K562 (cell line): ENCODE measurements at regions not wholly inside any gene's neighbourhood (a gene's known extent, or its start where the extent isn't known, plus 50 kb on each side); places are given as distances from the start of the nearest gene placed in this dataset.

Experiments
- ATAC-seq: fragments of 200-7000 bp; cut with Tn5 transposase; 3 replicates; pipeline ENCODE4 v1.9.1; 2020; ENCODE audit warnings: moderate library complexity
- BruUV-seq: library from RNA; stranded (reverse); fragments of 400-500 nt; replicated peaks from 2 replicates; lab custom pipeline; 2021; lab: Mats Ljungman, UMichigan
- CTCF ChIA-PET: fragments of 300-600 bp; formaldehyde crosslinking; extraction: SDS; loops from one replicate; lab custom pipeline; 2021; ENCODE audit warnings: low intra/inter-chr PET ratio; lab: Yijun Ruan, JAX
- POLR2A ChIA-PET: fragments of 300-600, 350-650 bp; sonication (Branson Sonifier 250); formaldehyde crosslinking; extraction: SDS; loops from one replicate; lab custom pipeline; 2021; ENCODE audit warnings: antibody characterized with exemption, inconsistent platforms; lab: Yijun Ruan, JAX
- DNase-seq, 4 experiments: peaks; one replicate each; pipeline versions ENCODE4 v3.0.0 to v3.0.0-alpha.2; 2011 to 2018; ENCODE audit warnings: low spot score in 3 of 4, mixed read lengths in 3 of 4; ENCODE audit errors: extremely low read depth in 1 of 4
- FAIRE-seq: peaks from 2 replicates; lab custom pipeline; 2011; peaks lifted over from hg19 to GRCh38; lab: Jason Lieb, UNC
- H2AFZ ChIP-seq: 2 replicates; pipeline ENCODE4 v1.6.0; 2011; ENCODE audit warnings: low read depth, low read length, control low read depth, inconsistent platforms
- H3K27ac ChIP-seq: fragments of 200-600 bp; 3 replicates; pipeline ENCODE4 v1.8.0; 2011; ENCODE audit warnings: low read depth, mild to moderate bottlenecking, control low read depth, inconsistent platforms, low read length, moderate library complexity, mixed read lengths; ENCODE audit errors: extremely low read depth
- H3K27me3 ChIP-seq, 2 experiments: fragments of 300-600 bp in 1 of 2; 2 replicates in 1 of 2; 3 replicates in 1 of 2; pipeline versions ENCODE4 v1.6.0 to v1.8.0; 2011; ENCODE audit warnings: inconsistent platforms in 2 of 2, low read length in 2 of 2, mild to moderate bottlenecking in 1 of 2, mixed read lengths in 1 of 2, moderate library complexity in 1 of 2; ENCODE audit not compliant: control insufficient read depth in 2 of 2, insufficient read depth in 2 of 2
- H3K36me3 ChIP-seq: fragments of 300-600 bp; 3 replicates; pipeline ENCODE4 v1.8.0; 2011; ENCODE audit warnings: mild to moderate bottlenecking, low read length, inconsistent platforms; ENCODE audit not compliant: control insufficient read depth, insufficient read depth
- H3K4me1 ChIP-seq, 2 experiments: fragments of 200-600 bp in 1 of 2; replicated peaks in 1 of 2; 2 replicates in 1 of 2; 3 replicates in 1 of 2; pipeline versions ENCODE4 v1.5.1 to v1.8.0; 2011; ENCODE audit warnings: inconsistent platforms in 2 of 2, low read length in 2 of 2, mild to moderate bottlenecking in 1 of 2, mixed read lengths in 1 of 2, moderate library complexity in 1 of 2; ENCODE audit not compliant: control insufficient read depth in 2 of 2, insufficient read depth in 2 of 2
- H3K4me2 ChIP-seq: 2 replicates; pipeline ENCODE4 v1.6.1; 2011; ENCODE audit warnings: low read length, control low read depth, inconsistent platforms, mixed read lengths; ENCODE audit not compliant: insufficient read depth
- H3K4me3 ChIP-seq: fragments of 200-600 bp; sonication (generic), shearing (Covaris generic); 2 replicates; pipeline ENCODE4 v1.5.1; 2016; ENCODE audit warnings: control low read depth, inconsistent platforms
- H3K79me2 ChIP-seq: fragments of 200-600 bp; 3 replicates; pipeline ENCODE4 v1.8.0; 2011; ENCODE audit warnings: low read length, inconsistent platforms; ENCODE audit not compliant: control insufficient read depth, insufficient read depth
- H3K9ac ChIP-seq, 2 experiments: 2 replicates each; pipeline versions ENCODE4 v1.6.0 to v1.6.1; 2011; ENCODE audit warnings: low read depth in 2 of 2, low read length in 2 of 2, control low read depth in 1 of 2, inconsistent platforms in 1 of 2, mild to moderate bottlenecking in 1 of 2, mixed read lengths in 1 of 2; ENCODE audit not compliant: insufficient read depth in 1 of 2
- H3K9me1 ChIP-seq: one replicate; pipeline ENCODE4 v1.6.0; 2011; ENCODE audit warnings: inconsistent platforms, mild to moderate bottlenecking, low read length, moderate library complexity; ENCODE audit not compliant: control insufficient read depth, insufficient read depth
- H3K9me3 ChIP-seq: replicated peaks from 2 replicates; pipeline ENCODE4 v1.5.1; 2011; ENCODE audit warnings: low read depth, low read length, inconsistent platforms; ENCODE audit not compliant: control insufficient read depth, insufficient read depth
- H4K20me1 ChIP-seq: replicated peaks from 2 replicates; pipeline ENCODE4 v1.6.1; 2011; ENCODE audit warnings: low read length, inconsistent platforms, mixed read lengths; ENCODE audit not compliant: control insufficient read depth, insufficient read depth
- C11orf30 ChIP-seq: fragments of 450-650 bp; IDR thresholded peaks from 2 replicates; pipeline ENCODE4 v1.6.1; 2016; ENCODE audit warnings: low read depth, mild to moderate bottlenecking
- MAFF ChIP-seq: IDR thresholded peaks from 2 replicates; pipeline ENCODE4 v1.6.1; 2012; ENCODE audit warnings: low read length, improper control_type of control experiment
- MAFG ChIP-seq: fragments of 450-650 bp; conservative IDR thresholded peaks from 2 replicates; pipeline ENCODE4 v1.6.1; 2016; ENCODE audit warnings: missing genetic modification characterization, missing compliant biosample characterization
- MAFK ChIP-seq: IDR thresholded peaks from 2 replicates; pipeline ENCODE4 v1.6.1; 2011; ENCODE audit warnings: low read length, improper control_type of control experiment
- ZNF316 ChIP-seq: fragments of 450-650 bp; IDR thresholded peaks from 2 replicates; pipeline ENCODE4 v1.6.1; 2016
- ZNF586 ChIP-seq: fragments of 450-650 bp; formaldehyde crosslinking; conservative IDR thresholded peaks from 2 replicates; pipeline ENCODE4 v1.4.0; 2020; ENCODE audit warnings: mild to moderate bottlenecking, moderate library complexity
- WGBS: fragments of 100-300 bp; shearing (Covaris generic); methylation state at CpG from one replicate; pipeline ENCODE4 v1.1.6; 2016; ENCODE audit warnings: low coverage, mixed read lengths; ENCODE audit not compliant: insufficient coverage; ENCODE audit errors: missing lambda C conversion rate; 5-methylcytosine and 5-hydroxymethylcytosine counted together
- in situ Hi-C: fragments of 300-500 bp; cut with MboI; formaldehyde crosslinking; loops from 4 replicates; pipeline ENCODE4 v1.15.0; 2018; ENCODE audit warnings: inconsistent platforms, mixed read lengths
- intact Hi-C: fragments of 100-400 bp; cut with micrococcal nuclease; formaldehyde crosslinking; loops from 2 replicates; pipeline ENCODE4 v1.14.2; 2022
- TF ChIP-seq, protein P1 (sequence below): fragments of 250-450 bp; sonication (Bioruptor Pico); IDR thresholded peaks from 2 replicates; pipeline ENCODE4 v1.4.0; 2020; ENCODE audit warnings: mild to moderate bottlenecking, moderate library complexity
- TF ChIP-seq, protein P2 (sequence below), 2 experiments: fragments of 450-650 bp; IDR thresholded peaks; 2 replicates each; pipeline ENCODE4 v1.6.1; 2016; ENCODE audit warnings: mild to moderate bottlenecking in 2 of 2, borderline replicate concordance in 1 of 2, low read depth in 1 of 2, moderate library complexity in 1 of 2

DNA sequence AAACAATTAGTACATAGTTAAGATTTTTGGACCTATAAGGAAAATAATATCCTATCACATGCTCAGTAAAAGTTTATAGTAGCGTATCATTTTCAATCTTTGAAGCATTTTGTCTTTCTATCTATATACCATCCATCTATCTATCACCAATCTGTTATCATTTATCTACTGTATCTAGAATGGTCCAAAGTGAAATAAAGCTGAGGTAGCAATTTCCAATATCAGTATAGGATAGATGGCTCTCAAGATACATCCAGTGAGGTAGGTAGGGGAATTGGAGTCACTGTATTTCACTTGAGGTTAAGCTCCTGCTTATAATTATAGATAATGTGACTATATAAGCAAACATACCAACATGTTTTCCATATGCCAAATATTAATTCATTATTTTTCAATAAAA, 889.1 kb upstream of the CTNND2 start:
- no peaks in the 10 kb centered on the region for H3K79me2 ChIP-seq
- H3K9me1 ChIP-seq = no peaks in the 10 kb centered on the region
- CTCF ChIA-PET = no interaction called here
- no peak for ATAC-seq
- H3K4me3 ChIP-seq = no peak overlapping the region
- no TSS peak for BruUV-seq
- H3K36me3 ChIP-seq = no peaks in the 10 kb centered on the region
- TF ChIP-seq MAFF (peak; percentile 63), C11orf30 (peak; percentile 47), MAFK (peak; percentile 67; the same call in 1 of the 2 replicates), ZNF586 (CRISPR knock-in tag) (no peak), ZNF316 (peak; percentile 84), MAFG (peak; percentile 62)
- TF ChIP-seq, protein P1, sequence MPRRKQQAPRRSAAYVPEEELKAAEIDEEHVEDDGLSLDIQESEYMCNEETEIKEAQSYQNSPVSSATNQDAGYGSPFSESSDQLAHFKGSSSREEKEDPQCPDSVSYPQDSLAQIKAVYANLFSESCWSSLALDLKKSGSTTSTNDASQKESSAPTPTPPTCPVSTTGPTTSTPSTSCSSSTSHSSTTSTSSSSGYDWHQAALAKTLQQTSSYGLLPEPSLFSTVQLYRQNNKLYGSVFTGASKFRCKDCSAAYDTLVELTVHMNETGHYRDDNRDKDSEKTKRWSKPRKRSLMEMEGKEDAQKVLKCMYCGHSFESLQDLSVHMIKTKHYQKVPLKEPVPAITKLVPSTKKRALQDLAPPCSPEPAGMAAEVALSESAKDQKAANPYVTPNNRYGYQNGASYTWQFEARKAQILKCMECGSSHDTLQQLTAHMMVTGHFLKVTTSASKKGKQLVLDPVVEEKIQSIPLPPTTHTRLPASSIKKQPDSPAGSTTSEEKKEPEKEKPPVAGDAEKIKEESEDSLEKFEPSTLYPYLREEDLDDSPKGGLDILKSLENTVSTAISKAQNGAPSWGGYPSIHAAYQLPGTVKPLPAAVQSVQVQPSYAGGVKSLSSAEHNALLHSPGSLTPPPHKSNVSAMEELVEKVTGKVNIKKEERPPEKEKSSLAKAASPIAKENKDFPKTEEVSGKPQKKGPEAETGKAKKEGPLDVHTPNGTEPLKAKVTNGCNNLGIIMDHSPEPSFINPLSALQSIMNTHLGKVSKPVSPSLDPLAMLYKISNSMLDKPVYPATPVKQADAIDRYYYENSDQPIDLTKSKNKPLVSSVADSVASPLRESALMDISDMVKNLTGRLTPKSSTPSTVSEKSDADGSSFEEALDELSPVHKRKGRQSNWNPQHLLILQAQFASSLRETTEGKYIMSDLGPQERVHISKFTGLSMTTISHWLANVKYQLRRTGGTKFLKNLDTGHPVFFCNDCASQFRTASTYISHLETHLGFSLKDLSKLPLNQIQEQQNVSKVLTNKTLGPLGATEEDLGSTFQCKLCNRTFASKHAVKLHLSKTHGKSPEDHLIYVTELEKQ (CRISPR knock-in tag) = no peak
- TF ChIP-seq, protein P2, sequence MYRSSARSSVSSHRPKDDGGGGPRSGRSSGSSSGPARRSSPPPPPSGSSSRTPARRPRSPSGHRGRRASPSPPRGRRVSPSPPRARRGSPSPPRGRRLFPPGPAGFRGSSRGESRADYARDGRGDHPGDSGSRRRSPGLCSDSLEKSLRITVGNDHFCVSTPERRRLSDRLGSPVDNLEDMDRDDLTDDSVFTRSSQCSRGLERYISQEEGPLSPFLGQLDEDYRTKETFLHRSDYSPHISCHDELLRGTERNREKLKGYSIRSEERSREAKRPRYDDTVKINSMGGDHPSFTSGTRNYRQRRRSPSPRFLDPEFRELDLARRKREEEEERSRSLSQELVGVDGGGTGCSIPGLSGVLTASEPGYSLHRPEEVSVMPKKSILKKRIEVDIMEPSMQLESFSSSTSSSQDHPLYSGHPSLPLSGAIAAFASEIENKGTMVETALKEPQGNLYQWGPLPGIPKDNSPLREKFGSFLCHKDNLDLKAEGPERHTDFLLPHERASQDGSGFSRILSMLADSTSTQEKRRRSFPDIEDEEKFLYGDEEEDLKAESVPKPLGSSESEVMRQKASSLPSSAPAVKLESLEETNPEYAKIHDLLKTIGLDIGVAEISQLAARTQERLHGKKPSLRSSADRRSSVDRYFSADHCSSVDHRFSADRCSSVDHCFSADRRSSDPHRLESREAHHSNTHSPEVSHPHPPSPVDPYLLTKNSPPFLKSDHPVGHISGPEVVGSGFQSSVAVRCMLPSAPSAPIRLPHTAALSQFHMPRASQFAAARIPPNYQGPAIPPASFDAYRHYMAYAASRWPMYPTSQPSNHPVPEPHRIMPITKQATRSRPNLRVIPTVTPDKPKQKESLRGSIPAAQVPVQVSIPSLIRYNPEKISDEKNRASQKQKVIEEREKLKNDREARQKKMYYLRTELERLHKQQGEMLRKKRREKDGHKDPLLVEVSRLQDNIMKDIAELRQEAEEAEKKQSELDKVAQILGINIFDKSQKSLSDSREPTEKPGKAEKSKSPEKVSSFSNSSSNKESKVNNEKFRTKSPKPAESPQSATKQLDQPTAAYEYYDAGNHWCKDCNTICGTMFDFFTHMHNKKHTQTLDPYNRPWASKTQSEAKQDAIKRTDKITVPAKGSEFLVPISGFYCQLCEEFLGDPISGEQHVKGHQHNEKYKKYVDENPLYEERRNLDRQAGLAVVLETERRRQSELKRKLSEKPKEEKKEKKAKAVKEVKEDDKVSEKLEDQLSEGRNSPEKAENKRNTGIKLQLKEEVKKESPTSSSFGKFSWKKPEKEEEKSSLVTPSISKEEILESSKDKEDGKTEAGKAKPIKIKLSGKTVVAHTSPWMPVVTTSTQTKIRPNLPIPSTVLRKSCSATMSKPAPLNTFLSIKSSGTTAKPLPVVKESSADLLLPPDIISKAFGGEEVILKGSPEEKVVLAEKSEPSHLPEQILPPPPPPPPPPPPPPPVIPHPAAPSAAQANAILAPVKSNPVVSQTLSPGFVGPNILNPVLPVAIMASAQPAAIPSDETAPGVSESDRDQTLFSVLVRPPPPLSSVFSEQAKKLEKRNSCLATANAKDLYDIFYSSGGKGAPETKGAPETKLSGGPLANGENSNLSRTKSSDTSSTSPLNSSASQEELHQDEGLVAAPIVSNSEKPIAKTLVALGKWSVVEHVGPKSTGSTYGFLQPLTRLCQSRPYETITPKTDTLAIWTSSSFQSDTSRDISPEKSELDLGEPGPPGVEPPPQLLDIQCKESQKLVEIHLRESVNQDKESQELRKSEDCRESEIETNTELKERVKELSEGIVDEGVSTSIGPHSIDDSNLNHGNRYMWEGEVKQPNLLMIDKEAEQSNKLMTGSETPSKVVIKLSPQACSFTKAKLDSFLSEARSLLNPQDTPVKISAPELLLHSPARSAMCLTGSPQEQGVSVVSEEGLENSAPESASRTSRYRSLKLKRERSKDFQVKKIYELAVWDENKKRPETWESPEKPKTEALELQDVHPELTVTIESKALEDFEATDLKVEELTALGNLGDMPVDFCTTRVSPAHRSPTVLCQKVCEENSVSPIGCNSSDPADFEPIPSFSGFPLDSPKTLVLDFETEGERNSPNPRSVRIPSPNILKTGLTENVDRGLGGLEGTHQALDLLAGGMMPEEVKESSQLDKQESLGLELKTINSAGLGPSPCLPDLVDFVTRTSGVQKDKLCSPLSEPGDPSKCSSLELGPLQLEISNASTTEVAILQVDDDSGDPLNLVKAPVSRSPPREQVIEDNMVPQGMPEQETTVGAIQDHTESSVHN (IDR thresholded peaks at IDR 0.05; ENCODE audit: borderline replicate concordance in 1 of 2, low read depth in 1 of 2) = no peak
- intact Hi-C loops = no loop called here
- 40% methylated on average over 1 of the region's 1 CpG for WGBS
- no peaks in the 10 kb centered on the region for H3K27me3 ChIP-seq
- no peak overlapping the region for H2AFZ ChIP-seq
- FAIRE-seq = no peak
- no peak overlapping the region for H3K27ac ChIP-seq
- peaks cover 0 to 11% of the 10 kb centered on the region in 2 experiments; a peak in 1 of 5 replicates for H3K4me1 ChIP-seq
- no peak overlapping the region for H3K4me2 ChIP-seq
- H4K20me1 ChIP-seq = no peaks in the 10 kb centered on the region
- peaks cover 5% of the 10 kb centered on the region; the same call in 1 of the 2 replicates for H3K9me3 ChIP-seq
- in situ Hi-C loops = no loop called here
- no peak overlapping the region for H3K9ac ChIP-seq
- POLR2A ChIA-PET = no interaction called here
- DNase-seq = no peak
